ENCODE measurements at regions not wholly inside any gene's neighbourhood (a gene's known extent, or its start where the extent isn't known, plus 50 kb on each side); places are given as distances from the start of the nearest gene placed in this dataset.
A peak's percentile ranks its signal among the peaks of the same experiment; 100 is the strongest.

DNA sequence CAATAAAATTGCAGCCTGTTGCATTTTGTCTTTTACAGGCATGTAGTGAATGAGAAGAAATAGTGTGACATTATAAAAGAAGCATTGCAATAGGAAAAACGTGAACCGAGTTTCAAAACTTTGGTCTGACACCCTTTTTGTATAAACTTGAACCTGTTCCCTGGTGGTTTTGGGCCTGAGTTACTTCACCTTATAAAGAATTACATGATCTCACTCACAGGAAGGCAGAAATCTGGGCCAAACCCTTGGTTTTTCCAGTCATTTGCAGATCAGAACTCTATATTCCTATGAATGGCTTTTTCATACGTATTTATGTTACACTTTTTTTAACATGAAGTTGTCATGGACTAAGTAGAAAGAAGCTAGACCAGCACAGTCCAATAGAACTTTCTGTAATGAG, 138.5 kb upstream of the FLRT2 start:
- no peaks in the 10 kb centered on the region for H3K27me3 Mint-ChIP-seq (ENCODE audit: low read depth in 2 of 2)
- WGBS (ENCODE audit: insufficient coverage), result 81% methylated on average over 3 of the region's 3 CpGs
- no peaks in the 10 kb centered on the region for H3K9me3 Mint-ChIP-seq
- no peak for DNase-seq
- peaks cover 9 to 16% of the 10 kb centered on the region in 2 donors for H3K4me1 Mint-ChIP-seq
- Histone ChIP-seq H3K36me3 (ENCODE audit: control insufficient read depth, insufficient read depth, low read length) (no peaks in the 10 kb centered on the region), H3K27me3 (ENCODE audit: control insufficient read depth, insufficient read depth, low read length) (no peaks in the 10 kb centered on the region), H3K4me1 (ENCODE audit: control insufficient read depth, insufficient read depth, low read length) (no peaks in the 10 kb centered on the region), H3K9me3 (ENCODE audit: control insufficient read depth, insufficient read depth, low read length) (no peaks in the 10 kb centered on the region), H3K27ac (ENCODE audit: low read length) (no peak overlapping the region), H3K4me3 (ENCODE audit: low read length) (no peak overlapping the region)
- no peak overlapping the region for H3K4me3 Mint-ChIP-seq
- intact Hi-C loops (cut with micrococcal nuclease), result no loop called here
- H3K27ac Mint-ChIP-seq, result no peak overlapping the region
- TF ChIP-seq, protein P1, sequence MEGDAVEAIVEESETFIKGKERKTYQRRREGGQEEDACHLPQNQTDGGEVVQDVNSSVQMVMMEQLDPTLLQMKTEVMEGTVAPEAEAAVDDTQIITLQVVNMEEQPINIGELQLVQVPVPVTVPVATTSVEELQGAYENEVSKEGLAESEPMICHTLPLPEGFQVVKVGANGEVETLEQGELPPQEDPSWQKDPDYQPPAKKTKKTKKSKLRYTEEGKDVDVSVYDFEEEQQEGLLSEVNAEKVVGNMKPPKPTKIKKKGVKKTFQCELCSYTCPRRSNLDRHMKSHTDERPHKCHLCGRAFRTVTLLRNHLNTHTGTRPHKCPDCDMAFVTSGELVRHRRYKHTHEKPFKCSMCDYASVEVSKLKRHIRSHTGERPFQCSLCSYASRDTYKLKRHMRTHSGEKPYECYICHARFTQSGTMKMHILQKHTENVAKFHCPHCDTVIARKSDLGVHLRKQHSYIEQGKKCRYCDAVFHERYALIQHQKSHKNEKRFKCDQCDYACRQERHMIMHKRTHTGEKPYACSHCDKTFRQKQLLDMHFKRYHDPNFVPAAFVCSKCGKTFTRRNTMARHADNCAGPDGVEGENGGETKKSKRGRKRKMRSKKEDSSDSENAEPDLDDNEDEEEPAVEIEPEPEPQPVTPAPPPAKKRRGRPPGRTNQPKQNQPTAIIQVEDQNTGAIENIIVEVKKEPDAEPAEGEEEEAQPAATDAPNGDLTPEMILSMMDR (IDR thresholded peaks at IDR 0.05), result no peak
- no peaks in the 10 kb centered on the region for H3K36me3 Mint-ChIP-seq
- no peak for ATAC-seq

DNA sequence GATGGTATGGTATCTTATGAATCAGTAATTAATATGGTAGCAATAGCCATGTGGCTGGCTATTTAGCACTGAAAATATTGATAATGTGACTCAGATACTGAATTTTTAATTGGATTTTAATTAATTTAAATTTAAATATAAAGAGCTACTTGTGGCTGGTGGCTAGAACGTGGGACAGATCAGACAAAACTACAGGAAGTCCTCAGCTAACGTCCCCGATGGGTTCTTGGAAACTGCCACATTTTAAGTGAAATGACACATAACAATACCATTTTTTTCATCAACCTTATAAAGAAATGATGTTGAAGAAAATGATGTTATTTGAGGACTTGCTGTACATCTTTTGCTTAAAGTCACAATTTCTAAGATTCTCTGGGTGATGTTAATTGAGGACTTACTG, 138.1 kb upstream of the FLRT2 start:
- H3K27me3 Mint-ChIP-seq (ENCODE audit: low read depth in 2 of 2), result no peaks in the 10 kb centered on the region
- no peak overlapping the region for H3K27ac Mint-ChIP-seq
- Histone ChIP-seq H3K27ac (ENCODE audit: low read length) (no peak overlapping the region), H3K4me1 (ENCODE audit: control insufficient read depth, insufficient read depth, low read length) (no peaks in the 10 kb centered on the region), H3K4me3 (ENCODE audit: low read length) (no peak overlapping the region), H3K27me3 (ENCODE audit: control insufficient read depth, insufficient read depth, low read length) (no peaks in the 10 kb centered on the region), H3K36me3 (ENCODE audit: control insufficient read depth, insufficient read depth, low read length) (no peaks in the 10 kb centered on the region), H3K9me3 (ENCODE audit: control insufficient read depth, insufficient read depth, low read length) (no peaks in the 10 kb centered on the region)
- 5% methylated on average over 3 of the region's 3 CpGs for WGBS (ENCODE audit: insufficient coverage)
- DNase-seq (no peak), ATAC-seq (peak in 1 of 3 donors; percentile 37)
- TF ChIP-seq, protein P1 (IDR thresholded peaks at IDR 0.05), result no peak
- H3K4me3 Mint-ChIP-seq, result peak overlapping the region; percentile 25
- peaks cover 9 to 16% of the 10 kb centered on the region in 2 donors for H3K4me1 Mint-ChIP-seq
- no peaks in the 10 kb centered on the region for H3K36me3 Mint-ChIP-seq
- no peaks in the 10 kb centered on the region for H3K9me3 Mint-ChIP-seq
- intact Hi-C loops (cut with micrococcal nuclease), result no loop called here

DNA sequence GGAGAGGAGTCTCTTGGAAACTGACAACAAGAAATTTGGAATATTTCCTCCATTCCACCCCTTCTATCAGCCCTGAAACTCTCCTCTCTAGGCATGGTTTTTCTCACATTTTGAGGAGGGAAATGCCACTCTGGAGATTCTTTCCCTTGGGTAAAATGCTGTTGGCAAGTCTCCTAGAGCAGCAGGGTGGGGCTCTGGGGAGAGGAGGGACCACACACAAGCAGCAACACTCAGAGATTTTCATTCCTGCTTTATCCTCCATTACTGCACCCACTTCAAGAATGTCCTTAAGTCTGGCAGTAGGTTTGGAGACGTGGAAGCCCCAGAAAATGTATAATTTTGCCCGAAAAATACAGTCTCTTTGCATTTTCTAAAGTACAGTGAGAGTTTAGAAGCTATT, 130.8 kb upstream of the FLRT2 start:
- Mint-ChIP-seq H3K9me3 (peaks cover 2 to 3% of the 10 kb centered on the region in 2 donors), H3K36me3 (no peaks in the 10 kb centered on the region), H3K27ac (no peak overlapping the region), H3K27me3 (ENCODE audit: low read depth in 2 of 2) (no peaks in the 10 kb centered on the region), H3K4me1 (no peaks in the 10 kb centered on the region), H3K4me3 (no peak overlapping the region)
- Histone ChIP-seq H3K27me3 (ENCODE audit: control insufficient read depth, insufficient read depth, low read length) (no peaks in the 10 kb centered on the region), H3K4me1 (ENCODE audit: control insufficient read depth, insufficient read depth, low read length) (no peaks in the 10 kb centered on the region), H3K9me3 (ENCODE audit: control insufficient read depth, insufficient read depth, low read length) (no peaks in the 10 kb centered on the region), H3K36me3 (ENCODE audit: control insufficient read depth, insufficient read depth, low read length) (no peaks in the 10 kb centered on the region), H3K27ac (ENCODE audit: low read length) (no peak overlapping the region), H3K4me3 (ENCODE audit: low read length) (no peak overlapping the region)
- WGBS (ENCODE audit: insufficient coverage), result 60% methylated on average over 2 of the region's 2 CpGs
- ATAC-seq (no peak), DNase-seq (no peak)
- TF ChIP-seq, protein P1 (IDR thresholded peaks at IDR 0.05), result no peak
- intact Hi-C loops (cut with micrococcal nuclease), result no loop called here

DNA sequence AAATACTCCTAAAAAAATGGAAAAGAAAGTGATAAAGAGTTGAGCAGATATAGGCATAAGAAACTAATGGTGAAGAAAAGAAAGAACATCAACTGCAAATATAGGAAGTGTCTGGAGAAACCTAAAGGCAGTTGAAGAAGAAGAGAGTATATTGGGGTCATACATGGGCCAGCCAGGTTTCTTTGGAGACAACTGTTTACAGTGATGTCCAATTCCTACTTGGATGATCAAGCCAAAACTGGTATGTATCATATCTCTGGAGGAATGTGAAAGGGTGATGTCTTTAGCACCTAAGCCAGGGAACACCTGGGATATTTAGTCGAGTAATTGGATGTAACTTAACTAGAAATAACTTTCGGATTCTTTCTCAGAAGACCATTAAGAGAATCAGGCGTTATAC, 129.3 kb upstream of the FLRT2 start:
- no peaks in the 10 kb centered on the region for H3K4me1 ChIP-seq (ENCODE audit: control insufficient read depth, insufficient read depth, low read length)
- no peaks in the 10 kb centered on the region for H3K27me3 Mint-ChIP-seq (ENCODE audit: low read depth in 2 of 2)
- no peak for ATAC-seq
- no peak overlapping the region for H3K27ac Mint-ChIP-seq
- intact Hi-C loops (cut with micrococcal nuclease), result no loop called here
- no peaks in the 10 kb centered on the region for H3K36me3 ChIP-seq (ENCODE audit: control insufficient read depth, insufficient read depth, low read length)
- H3K27ac ChIP-seq (ENCODE audit: low read length), result no peak overlapping the region
- H3K4me1 Mint-ChIP-seq, result peaks cover 6% of the 10 kb centered on the region in 2 donors
- no peaks in the 10 kb centered on the region for H3K9me3 ChIP-seq (ENCODE audit: control insufficient read depth, insufficient read depth, low read length)
- no peaks in the 10 kb centered on the region for H3K27me3 ChIP-seq (ENCODE audit: control insufficient read depth, insufficient read depth, low read length)
- H3K9me3 Mint-ChIP-seq, result peaks cover 2 to 5% of the 10 kb centered on the region in 2 donors
- TF ChIP-seq, protein P1 (IDR thresholded peaks at IDR 0.05), result no peak
- 89% methylated on average over 3 of the region's 3 CpGs for WGBS (ENCODE audit: insufficient coverage)
- no peak overlapping the region for H3K4me3 Mint-ChIP-seq
- DNase-seq, result no peak
- H3K36me3 Mint-ChIP-seq, result no peaks in the 10 kb centered on the region
- no peak overlapping the region for H3K4me3 ChIP-seq (ENCODE audit: low read length)

All from natural killer cell (primary cell).